ENCODE measurements at regions not wholly inside any gene's neighbourhood (a gene's known extent, or its start where the extent isn't known, plus 50 kb on each side); places are given as distances from the start of the nearest gene placed in this dataset.
"Not testable (repeated sequence)": the region's sequence is repeated elsewhere in the genome, so short reads cannot be mapped to it uniquely, and the experiment has no call there.

GRCh38 chr4:135464311-135464710 is 1262.7 kb upstream of the PABPC4L start:
- no peak for DNase-seq (ENCODE audit: low read depth in 3 of 3, low spot score in 2 of 3)

- DNase-seq (ENCODE audit: low read depth in 3 of 3, low spot score in 2 of 3): not testable (repeated sequence)
Observed at GRCh38 chr4:135447598-135447997, 1246.0 kb upstream of the PABPC4L start.

- no peak for DNase-seq (ENCODE audit: low read depth in 3 of 3, low spot score in 2 of 3)
Observed at GRCh38 chr4:135434936-135435335, 1233.3 kb upstream of the PABPC4L start.

- no peak for DNase-seq (ENCODE audit: low read depth in 3 of 3, low spot score in 2 of 3)
Observed at GRCh38 chr4:135429528-135429927, 1227.9 kb upstream of the PABPC4L start.

GRCh38 chr4:135418353-135418752 is 1216.8 kb upstream of the PABPC4L start:
- no peak for DNase-seq (ENCODE audit: low read depth in 3 of 3, low spot score in 2 of 3)

- no peak for DNase-seq (ENCODE audit: low read depth in 3 of 3, low spot score in 2 of 3)
Observed at GRCh38 chr4:135412213-135412612, 1210.6 kb upstream of the PABPC4L start.

- no peak for DNase-seq (ENCODE audit: low read depth in 3 of 3, low spot score in 2 of 3)
Observed at GRCh38 chr4:135411251-135411650, 1209.7 kb upstream of the PABPC4L start.

GRCh38 chr4:135409261-135409660 is 1207.7 kb upstream of the PABPC4L start:
- not testable (repeated sequence) for DNase-seq (ENCODE audit: low read depth in 3 of 3, low spot score in 2 of 3)

GRCh38 chr4:135408109-135408508 is 1206.5 kb upstream of the PABPC4L start:
- DNase-seq (ENCODE audit: low read depth in 3 of 3, low spot score in 2 of 3): no peak

- not testable (repeated sequence) for DNase-seq (ENCODE audit: low read depth in 3 of 3, low spot score in 2 of 3)
Observed at GRCh38 chr4:135406597-135406996, 1205.0 kb upstream of the PABPC4L start.

- DNase-seq (ENCODE audit: low read depth in 3 of 3, low spot score in 2 of 3): no peak
Observed at GRCh38 chr4:135385830-135386581, 1184.4 kb upstream of the PABPC4L start.

GRCh38 chr4:135383356-135384288 is 1182.0 kb upstream of the PABPC4L start:
- DNase-seq (ENCODE audit: low read depth in 3 of 3, low spot score in 2 of 3): no peak

GRCh38 chr4:135382280-135382959 is 1180.8 kb upstream of the PABPC4L start:
- DNase-seq (ENCODE audit: low read depth in 3 of 3, low spot score in 2 of 3): no peak

- DNase-seq (ENCODE audit: low read depth in 3 of 3, low spot score in 2 of 3): no peak
Observed at GRCh38 chr4:135372131-135372530, 1170.5 kb upstream of the PABPC4L start.

- DNase-seq (ENCODE audit: low read depth in 3 of 3, low spot score in 2 of 3): no peak
Observed at GRCh38 chr4:135371137-135371536, 1169.5 kb upstream of the PABPC4L start.

- no peak for DNase-seq (ENCODE audit: low read depth in 3 of 3, low spot score in 2 of 3)
Observed at GRCh38 chr4:135368831-135369230, 1167.2 kb upstream of the PABPC4L start.

GRCh38 chr4:135365065-135365464 is 1163.5 kb upstream of the PABPC4L start:
- DNase-seq (ENCODE audit: low read depth in 3 of 3, low spot score in 2 of 3): no peak

- no peak for DNase-seq (ENCODE audit: low read depth in 3 of 3, low spot score in 2 of 3)
Observed at GRCh38 chr4:135359128-135359527, 1157.5 kb upstream of the PABPC4L start.

- DNase-seq (ENCODE audit: low read depth in 3 of 3, low spot score in 2 of 3): no peak
Observed at GRCh38 chr4:135357091-135357490, 1155.5 kb upstream of the PABPC4L start.

- no peak for DNase-seq (ENCODE audit: low read depth in 3 of 3, low spot score in 2 of 3)
Observed at GRCh38 chr4:135354876-135355275, 1153.3 kb upstream of the PABPC4L start.

GRCh38 chr4:135353008-135353407 is 1151.4 kb upstream of the PABPC4L start:
- DNase-seq (ENCODE audit: low read depth in 3 of 3, low spot score in 2 of 3): no peak

Measured in right renal cortex interstitium (tissue), 3 donors.